Prostate gland (tissue), 2 donors: ENCODE measurements at regions not wholly inside any gene's neighbourhood (a gene's known extent, or its start where the extent isn't known, plus 50 kb on each side); places are given as distances from the start of the nearest gene placed in this dataset.

Experiments used
- POLR2A ChIP-seq: fragments of 450-650 bp; IDR thresholded peaks from one replicate; pipeline ENCODE4 v1.6.1; 2016; ENCODE audit warnings: antibody characterized with exemption, mild to moderate bottlenecking
- POLR2AphosphoS5 ChIP-seq: sonication (generic); formaldehyde crosslinking; IDR thresholded peaks from one replicate; pipeline ENCODE4 v1.6.1; 2017; ENCODE audit warnings: antibody characterized with exemption
- TF ChIP-seq, protein P1 (sequence below), 4 experiments: fragments of 200-600 bp in 2 of 4; fragments of 450-650 bp in 2 of 4; sonication (generic) in 2 of 4; IDR thresholded peaks; 1 replicate in 3 of 4; 2 replicates in 1 of 4; pipeline ENCODE4 v1.5.1; 2016 to 2019; ENCODE audit warnings: antibody characterized with exemption in 4 of 4, mild to moderate bottlenecking in 2 of 4, moderate library complexity in 2 of 4

DNA sequence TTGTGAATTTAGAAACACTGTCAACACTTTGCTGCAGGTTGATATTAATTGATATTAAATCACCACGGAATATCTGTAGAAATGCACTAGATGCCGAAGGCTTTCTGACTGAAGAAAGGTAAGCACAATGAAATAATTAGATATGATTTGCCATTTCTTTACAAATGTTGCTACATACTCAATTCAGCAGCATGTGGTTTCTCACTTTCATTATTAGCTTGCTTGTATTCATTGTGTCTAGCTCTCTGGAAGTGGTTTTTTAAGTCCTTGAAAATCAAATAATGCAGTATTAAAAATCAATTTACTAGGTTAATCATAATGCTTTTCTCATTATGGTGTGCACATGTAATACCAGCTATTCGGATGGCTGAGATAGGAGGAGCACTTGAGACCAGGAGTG is 231.3 kb upstream of the MARCKS start:
- TF ChIP-seq, protein P1, sequence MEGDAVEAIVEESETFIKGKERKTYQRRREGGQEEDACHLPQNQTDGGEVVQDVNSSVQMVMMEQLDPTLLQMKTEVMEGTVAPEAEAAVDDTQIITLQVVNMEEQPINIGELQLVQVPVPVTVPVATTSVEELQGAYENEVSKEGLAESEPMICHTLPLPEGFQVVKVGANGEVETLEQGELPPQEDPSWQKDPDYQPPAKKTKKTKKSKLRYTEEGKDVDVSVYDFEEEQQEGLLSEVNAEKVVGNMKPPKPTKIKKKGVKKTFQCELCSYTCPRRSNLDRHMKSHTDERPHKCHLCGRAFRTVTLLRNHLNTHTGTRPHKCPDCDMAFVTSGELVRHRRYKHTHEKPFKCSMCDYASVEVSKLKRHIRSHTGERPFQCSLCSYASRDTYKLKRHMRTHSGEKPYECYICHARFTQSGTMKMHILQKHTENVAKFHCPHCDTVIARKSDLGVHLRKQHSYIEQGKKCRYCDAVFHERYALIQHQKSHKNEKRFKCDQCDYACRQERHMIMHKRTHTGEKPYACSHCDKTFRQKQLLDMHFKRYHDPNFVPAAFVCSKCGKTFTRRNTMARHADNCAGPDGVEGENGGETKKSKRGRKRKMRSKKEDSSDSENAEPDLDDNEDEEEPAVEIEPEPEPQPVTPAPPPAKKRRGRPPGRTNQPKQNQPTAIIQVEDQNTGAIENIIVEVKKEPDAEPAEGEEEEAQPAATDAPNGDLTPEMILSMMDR (IDR thresholded peaks at IDR 0.05), result no peak
- TF ChIP-seq POLR2A (no peak), POLR2AphosphoS5 (no peak)
